OCI-LY3 (cell line): ENCODE measurements at regions not wholly inside any gene's neighbourhood (a gene's known extent, or its start where the extent isn't known, plus 50 kb on each side); places are given as distances from the start of the nearest gene placed in this dataset.

Source experiments
- H2AFZ ChIP-seq: fragments of 200-600, 300-600 bp; shearing (Covaris generic); 2 replicates; pipeline ENCODE4 v1.6.0; 2014; ENCODE audit warnings: antibody characterized with exemption, low read depth, low read length
- H3K27ac ChIP-seq: fragments of 200-600, 300-600 bp; sonication (generic); 2 replicates; pipeline ENCODE4 v1.5.1; 2014; ENCODE audit warnings: mild to moderate bottlenecking, low read length, moderate library complexity, mixed read lengths
- H3K27me3 ChIP-seq: fragments of 200-600, 300-600 bp; sonication (generic); 2 replicates; pipeline ENCODE4 v1.6.1; 2014; ENCODE audit warnings: low read depth, low read length, mixed read lengths
- H3K36me3 ChIP-seq: fragments of 200-600, 300-600 bp; sonication (generic); replicated peaks from 2 replicates; pipeline ENCODE3; 2014; ENCODE audit warnings: low read depth, low read length, mixed read lengths
- H3K4me1 ChIP-seq: fragments of 300-600, 200-600 bp; sonication (generic); 2 replicates; pipeline ENCODE4 v1.6.1; 2014; ENCODE audit warnings: low read length, mixed read lengths
- H3K4me2 ChIP-seq: fragments of 200-600, 300-600 bp; sonication (generic); 2 replicates; pipeline ENCODE4 v1.6.1; 2014; ENCODE audit warnings: low read length, mixed read lengths
- H3K4me3 ChIP-seq: fragments of 300-600, 200-600 bp; sonication (generic); 2 replicates; pipeline ENCODE4 v1.5.1; 2014; ENCODE audit warnings: antibody characterized with exemption, mild to moderate bottlenecking, low read length, moderate library complexity
- H3K79me2 ChIP-seq: fragments of 300-600, 200-600 bp; shearing (Covaris generic); 2 replicates; pipeline ENCODE4 v1.6.1; 2014; ENCODE audit warnings: mild to moderate bottlenecking, low read length, mixed read lengths
- H3K9ac ChIP-seq: fragments of 300-600, 200-600 bp; shearing (Covaris generic); 2 replicates; pipeline ENCODE4 v1.6.0; 2014; ENCODE audit warnings: mild to moderate bottlenecking, low read length, moderate library complexity
- H3K9me3 ChIP-seq: fragments of 200-600, 300-600 bp; shearing (Covaris generic); 2 replicates; pipeline ENCODE4 v1.6.1; 2014; ENCODE audit warnings: low read length, mixed read lengths; ENCODE audit not compliant: insufficient read depth
- H4K20me1 ChIP-seq: fragments of 200-600, 300-600 bp; sonication (generic); 2 replicates; pipeline ENCODE4 v1.6.1; 2016; ENCODE audit warnings: low read length, mixed read lengths; ENCODE audit not compliant: insufficient read depth
- EZH2phosphoT487 ChIP-seq: fragments of 200-600 bp; shearing (Covaris generic); IDR thresholded peaks from 2 replicates; pipeline ENCODE4 v1.6.1; 2018; ENCODE audit warnings: antibody characterized with exemption, mixed run types, low read depth
- TF ChIP-seq, protein P1 (sequence below): fragments of 200-600, 300-600 bp; sonication (generic); IDR thresholded peaks from 2 replicates; pipeline ENCODE4 v1.5.1; 2014; ENCODE audit warnings: antibody characterized with exemption, low read length, low read depth

DNA sequence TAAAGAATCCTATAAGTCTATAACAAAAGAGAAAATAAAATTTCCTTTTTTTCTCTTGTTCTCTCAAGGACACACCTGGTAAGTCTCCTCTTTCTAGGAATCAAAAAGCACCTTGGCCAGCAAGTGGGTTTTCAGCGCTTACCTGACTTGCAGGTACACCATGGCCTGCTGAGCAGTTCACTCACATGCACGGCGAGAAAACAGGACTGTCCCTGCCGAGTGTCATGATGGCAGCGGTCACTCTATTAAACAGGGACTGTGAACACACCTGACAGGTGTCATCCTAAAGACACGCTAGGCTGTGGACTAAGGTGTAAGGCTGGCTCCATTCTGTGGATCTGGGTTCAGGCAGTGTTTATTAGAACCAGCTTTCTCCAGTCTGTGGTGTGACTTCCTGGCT is 170.2 kb downstream of the TEX29 start:
- no peaks in the 10 kb centered on the region for H3K4me1 ChIP-seq
- no peak overlapping the region for H2AFZ ChIP-seq
- peaks cover 2% of the 10 kb centered on the region; the same call in 1 of the 2 replicates for H3K9me3 ChIP-seq

DNA sequence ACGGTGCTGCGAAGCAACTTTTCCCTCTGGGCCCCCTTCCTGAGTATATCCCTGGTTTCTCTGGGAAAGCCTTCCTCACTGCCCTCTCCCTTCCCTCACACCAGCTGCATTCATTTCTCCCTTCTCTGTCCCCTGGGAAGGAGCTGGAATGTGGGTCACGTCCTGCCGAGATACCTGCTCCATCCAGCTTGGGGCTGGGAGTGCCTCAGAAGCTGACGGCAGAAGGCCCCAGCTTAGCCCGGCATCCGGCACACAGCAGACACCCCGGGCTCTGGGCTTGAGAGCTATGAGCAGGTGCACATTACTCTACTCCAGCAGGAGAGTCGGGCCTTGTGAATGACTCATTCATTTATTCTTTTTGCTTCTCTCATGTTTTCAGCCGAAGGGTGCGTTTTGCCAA is 170.6 kb downstream of the TEX29 start:
- Histone ChIP-seq H3K4me3 (no peak overlapping the region), H3K9ac (no peak overlapping the region), H3K27ac (no peak overlapping the region), H4K20me1 (no peaks in the 10 kb centered on the region), H2AFZ (no peak overlapping the region), H3K36me3 (no peaks in the 10 kb centered on the region), H3K79me2 (no peaks in the 10 kb centered on the region), H3K9me3 (peaks cover under 1% of the 10 kb centered on the region; the same call in 1 of the 2 replicates), H3K27me3 (no peaks in the 10 kb centered on the region), H3K4me1 (no peaks in the 10 kb centered on the region), H3K4me2 (no peak overlapping the region)
- TF ChIP-seq, protein P1, sequence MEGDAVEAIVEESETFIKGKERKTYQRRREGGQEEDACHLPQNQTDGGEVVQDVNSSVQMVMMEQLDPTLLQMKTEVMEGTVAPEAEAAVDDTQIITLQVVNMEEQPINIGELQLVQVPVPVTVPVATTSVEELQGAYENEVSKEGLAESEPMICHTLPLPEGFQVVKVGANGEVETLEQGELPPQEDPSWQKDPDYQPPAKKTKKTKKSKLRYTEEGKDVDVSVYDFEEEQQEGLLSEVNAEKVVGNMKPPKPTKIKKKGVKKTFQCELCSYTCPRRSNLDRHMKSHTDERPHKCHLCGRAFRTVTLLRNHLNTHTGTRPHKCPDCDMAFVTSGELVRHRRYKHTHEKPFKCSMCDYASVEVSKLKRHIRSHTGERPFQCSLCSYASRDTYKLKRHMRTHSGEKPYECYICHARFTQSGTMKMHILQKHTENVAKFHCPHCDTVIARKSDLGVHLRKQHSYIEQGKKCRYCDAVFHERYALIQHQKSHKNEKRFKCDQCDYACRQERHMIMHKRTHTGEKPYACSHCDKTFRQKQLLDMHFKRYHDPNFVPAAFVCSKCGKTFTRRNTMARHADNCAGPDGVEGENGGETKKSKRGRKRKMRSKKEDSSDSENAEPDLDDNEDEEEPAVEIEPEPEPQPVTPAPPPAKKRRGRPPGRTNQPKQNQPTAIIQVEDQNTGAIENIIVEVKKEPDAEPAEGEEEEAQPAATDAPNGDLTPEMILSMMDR, result no peak
- no peak for TF ChIP-seq EZH2phosphoT487

More for the DNA sequence above, 170.2 kb downstream of the TEX29 start:
- no peak overlapping the region for H3K4me3 ChIP-seq
- H3K36me3 ChIP-seq, result no peaks in the 10 kb centered on the region
- no peak overlapping the region for H3K27ac ChIP-seq
- H3K4me2 ChIP-seq, result no peak overlapping the region
- TF ChIP-seq, protein P1, result no peak
- no peak for TF ChIP-seq EZH2phosphoT487
- no peaks in the 10 kb centered on the region for H4K20me1 ChIP-seq
- no peaks in the 10 kb centered on the region for H3K27me3 ChIP-seq
- no peaks in the 10 kb centered on the region for H3K79me2 ChIP-seq
- H3K9ac ChIP-seq, result no peak overlapping the region

DNA sequence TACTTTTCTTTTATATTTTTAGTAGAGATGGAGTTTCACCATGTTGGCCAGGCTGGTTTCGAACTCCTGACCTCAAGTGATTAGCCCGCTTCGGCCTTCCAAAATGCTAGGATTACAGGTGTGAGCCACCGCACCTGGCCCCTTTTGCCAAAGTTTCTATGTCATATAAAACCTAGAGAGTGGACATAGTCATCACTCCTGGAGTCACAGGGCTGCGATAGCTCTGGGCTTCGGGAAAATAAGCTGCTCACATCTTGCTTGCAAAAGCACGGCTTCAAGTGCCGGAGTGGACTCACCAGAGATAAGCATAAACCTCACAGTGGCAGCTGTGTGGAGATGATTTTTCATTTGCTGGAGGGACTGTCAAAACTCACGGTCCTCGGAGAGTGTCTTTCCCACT is 171.2 kb downstream of the TEX29 start:
- Histone ChIP-seq H3K4me3 (no peak overlapping the region), H3K4me2 (no peak overlapping the region), H3K9me3 (no peaks in the 10 kb centered on the region; the same call in 1 of the 2 replicates), H3K27ac (no peak overlapping the region), H3K4me1 (no peaks in the 10 kb centered on the region), H3K36me3 (no peaks in the 10 kb centered on the region), H3K79me2 (no peaks in the 10 kb centered on the region), H3K9ac (no peak overlapping the region), H4K20me1 (no peaks in the 10 kb centered on the region), H2AFZ (no peak overlapping the region), H3K27me3 (no peaks in the 10 kb centered on the region)
- TF ChIP-seq EZH2phosphoT487, result no peak
- TF ChIP-seq, protein P1, result no peak

DNA sequence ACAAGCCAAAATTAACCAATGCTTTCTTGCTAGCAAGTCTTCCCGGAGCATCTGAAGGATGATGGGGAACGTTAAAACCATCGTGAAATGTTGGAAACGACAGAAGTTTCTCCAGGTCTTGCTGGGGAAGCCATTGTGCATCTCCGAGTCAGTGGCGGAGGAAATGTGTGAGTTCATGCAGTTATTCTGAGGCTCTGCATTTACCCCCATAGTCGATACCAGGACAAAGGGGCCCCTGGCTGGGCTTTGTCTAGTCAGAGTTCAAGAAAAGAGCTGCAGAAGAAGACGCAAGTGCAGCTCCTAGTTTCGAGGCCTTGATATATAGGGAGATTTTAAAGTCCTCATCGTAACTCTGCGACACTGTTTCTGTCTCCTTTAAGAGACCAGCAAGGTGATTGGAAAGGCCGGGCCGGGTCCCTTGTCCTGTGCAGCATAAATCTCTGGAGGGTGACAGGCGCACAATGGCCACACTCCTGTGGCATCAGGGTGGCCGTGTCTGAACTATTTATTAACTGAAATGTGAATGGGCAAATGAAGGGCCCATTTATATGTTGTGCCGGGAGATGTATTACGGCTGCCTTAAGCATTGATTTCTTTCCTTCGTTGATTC is 172.0 kb downstream of the TEX29 start:
- Histone ChIP-seq H3K4me2 (no peak overlapping the region), H3K9me3 (no peaks in the 10 kb centered on the region; the same call in 1 of the 2 replicates), H4K20me1 (no peaks in the 10 kb centered on the region), H3K27me3 (no peaks in the 10 kb centered on the region), H3K4me3 (no peak overlapping the region), H3K79me2 (no peaks in the 10 kb centered on the region), H2AFZ (no peak overlapping the region), H3K4me1 (no peaks in the 10 kb centered on the region), H3K9ac (no peak overlapping the region), H3K27ac (no peak overlapping the region), H3K36me3 (no peaks in the 10 kb centered on the region)
- TF ChIP-seq, protein P1, result no peak
- no peak for TF ChIP-seq EZH2phosphoT487
